HG02588 (cell line): ENCODE measurements at regions not wholly inside any gene's neighbourhood (a gene's known extent, or its start where the extent isn't known, plus 50 kb on each side); places are given as distances from the start of the nearest gene placed in this dataset.

Experiments used
- ATAC-seq: cut with Tn5 transposase; IDR thresholded peaks from one replicate; pipeline ENCODE4 v1.9.1; 2021; ENCODE audit warnings: mild to moderate bottlenecking, moderate library complexity; ENCODE audit not compliant: unreplicated experiment

GRCh38 chr2:51734115-51734514 is 702.2 kb upstream of the NRXN1 start:
- ATAC-seq, result no peak

GRCh38 chr2:51723691-51724090 is 691.8 kb upstream of the NRXN1 start:
- ATAC-seq, result no peak

GRCh38 chr2:51722311-51722710 is 690.4 kb upstream of the NRXN1 start:
- ATAC-seq, result no peak

- no peak for ATAC-seq
These were observed 688.9 kb upstream of the NRXN1 start for GRCh38 chr2:51720826-51721225.

- ATAC-seq, result no peak
These were observed 686.9 kb upstream of the NRXN1 start for GRCh38 chr2:51718881-51719280.

- ATAC-seq, result no peak
These were observed 685.4 kb upstream of the NRXN1 start for GRCh38 chr2:51717312-51717711.

- no peak for ATAC-seq
These were observed 679.8 kb upstream of the NRXN1 start for GRCh38 chr2:51711766-51712165.

- ATAC-seq, result peak; percentile 93
These were observed 678.3 kb upstream of the NRXN1 start for GRCh38 chr2:51710222-51710621.

GRCh38 chr2:51707625-51708024 is 675.7 kb upstream of the NRXN1 start:
- ATAC-seq, result no peak

- no peak for ATAC-seq
These were observed 674.3 kb upstream of the NRXN1 start for GRCh38 chr2:51706220-51706619.

- no peak for ATAC-seq
These were observed 673.5 kb upstream of the NRXN1 start for GRCh38 chr2:51705417-51705816.

GRCh38 chr2:51698021-51698420 is 666.1 kb upstream of the NRXN1 start:
- ATAC-seq, result no peak

GRCh38 chr2:51697095-51697494 is 665.2 kb upstream of the NRXN1 start:
- peak; percentile 73 for ATAC-seq

- ATAC-seq, result no peak
These were observed 663.6 kb upstream of the NRXN1 start for GRCh38 chr2:51695531-51695930.

GRCh38 chr2:51693640-51694039 is 661.7 kb upstream of the NRXN1 start:
- no peak for ATAC-seq

GRCh38 chr2:51681854-51682253 is 649.9 kb upstream of the NRXN1 start:
- no peak for ATAC-seq

- no peak for ATAC-seq
These were observed 641.7 kb upstream of the NRXN1 start for GRCh38 chr2:51673628-51674027.

GRCh38 chr2:51667679-51668078 is 635.7 kb upstream of the NRXN1 start:
- ATAC-seq, result no peak

GRCh38 chr2:51662187-51662586 is 630.3 kb upstream of the NRXN1 start:
- no peak for ATAC-seq

GRCh38 chr2:51657849-51658248 is 625.9 kb upstream of the NRXN1 start:
- ATAC-seq, result no peak

GRCh38 chr2:51650769-51651168 is 618.8 kb upstream of the NRXN1 start:
- ATAC-seq, result peak; percentile 95

GRCh38 chr2:51649366-51649765 is 617.4 kb upstream of the NRXN1 start:
- ATAC-seq, result no peak

GRCh38 chr2:51638811-51639210 is 606.9 kb upstream of the NRXN1 start:
- ATAC-seq, result no peak

GRCh38 chr2:51633073-51633472 is 601.1 kb upstream of the NRXN1 start:
- ATAC-seq, result no peak
